GM21528 (cell line): ENCODE measurements at regions not wholly inside any gene's neighbourhood (a gene's known extent, or its start where the extent isn't known, plus 50 kb on each side); places are given as distances from the start of the nearest gene placed in this dataset.

Experiments
- ATAC-seq: cut with Tn5 transposase; IDR thresholded peaks from one replicate; pipeline ENCODE4 v1.9.1; 2021; ENCODE audit warnings: mild to moderate bottlenecking, moderate library complexity; ENCODE audit not compliant: unreplicated experiment, low FRiP score

- ATAC-seq, result no peak
Observed at GRCh38 chr4:38570647-38571276, 93.2 kb upstream of the KLF3 start.

GRCh38 chr4:38572793-38573192 lies 91.2 kb upstream of the KLF3 start:
- no peak for ATAC-seq

GRCh38 chr4:38574559-38575333 lies 89.3 kb upstream of the KLF3 start:
- no peak for ATAC-seq

- ATAC-seq, result no peak
Observed at GRCh38 chr4:38576767-38577166, 87.2 kb upstream of the KLF3 start.

- no peak for ATAC-seq
Observed at GRCh38 chr4:38577462-38577861, 86.5 kb upstream of the KLF3 start.

GRCh38 chr4:38581426-38582106 lies 82.4 kb upstream of the KLF3 start:
- no peak for ATAC-seq

- ATAC-seq, result no peak
Observed at GRCh38 chr4:38582445-38582844, 81.6 kb upstream of the KLF3 start.

- ATAC-seq, result no peak
Observed at GRCh38 chr4:38582889-38583470, 81.0 kb upstream of the KLF3 start.

GRCh38 chr4:38585871-38586270 lies 78.1 kb upstream of the KLF3 start:
- ATAC-seq, result no peak

- no peak for ATAC-seq
Observed at GRCh38 chr4:38587106-38587505, 76.9 kb upstream of the KLF3 start.

- ATAC-seq, result no peak
Observed at GRCh38 chr4:38590046-38590445, 74.0 kb upstream of the KLF3 start.

GRCh38 chr4:38591617-38592337 lies 72.2 kb upstream of the KLF3 start:
- ATAC-seq, result no peak

GRCh38 chr4:38598489-38598888 lies 65.5 kb upstream of the KLF3 start:
- no peak for ATAC-seq

- ATAC-seq, result no peak
Observed at GRCh38 chr4:38600575-38600974, 63.4 kb upstream of the KLF3 start.

GRCh38 chr4:38601244-38601915 lies 62.6 kb upstream of the KLF3 start:
- ATAC-seq, result no peak

GRCh38 chr4:38601916-38602291 lies 62.1 kb upstream of the KLF3 start:
- no peak for ATAC-seq

GRCh38 chr4:38603652-38604051 lies 60.3 kb upstream of the KLF3 start:
- no peak for ATAC-seq

GRCh38 chr4:38605181-38605752 lies 58.7 kb upstream of the KLF3 start:
- ATAC-seq, result no peak

- ATAC-seq, result no peak
Observed at GRCh38 chr4:38605753-38606586, 58.0 kb upstream of the KLF3 start.
